ENCODE measurements at regions not wholly inside any gene's neighbourhood (a gene's known extent, or its start where the extent isn't known, plus 50 kb on each side); places are given as distances from the start of the nearest gene placed in this dataset.

GRCh38 chr10:78766603-78767002 is 302.2 kb upstream of the ZMIZ1 start:
- DNase-seq = no peak

- no peak for DNase-seq
Observed at GRCh38 chr10:78768041-78768835, 300.5 kb upstream of the ZMIZ1 start.

GRCh38 chr10:78768876-78769275 is 299.9 kb upstream of the ZMIZ1 start:
- DNase-seq = peak; percentile 75 to 76

- DNase-seq = no peak
Observed at GRCh38 chr10:78769526-78769925, 299.2 kb upstream of the ZMIZ1 start.

- DNase-seq = no peak
Observed at GRCh38 chr10:78770167-78771090, 298.3 kb upstream of the ZMIZ1 start.

GRCh38 chr10:78771260-78771659 is 297.5 kb upstream of the ZMIZ1 start:
- no peak for DNase-seq

- DNase-seq = no peak
Observed at GRCh38 chr10:78771808-78772455, 296.8 kb upstream of the ZMIZ1 start.

- no peak for DNase-seq
Observed at GRCh38 chr10:78772486-78772885, 296.3 kb upstream of the ZMIZ1 start.

GRCh38 chr10:78772986-78773530 is 295.7 kb upstream of the ZMIZ1 start:
- DNase-seq = no peak

GRCh38 chr10:78774614-78774998 is 294.2 kb upstream of the ZMIZ1 start:
- DNase-seq = no peak

GRCh38 chr10:78774999-78775711 is 293.6 kb upstream of the ZMIZ1 start:
- no peak for DNase-seq

GRCh38 chr10:78775891-78776290 is 292.9 kb upstream of the ZMIZ1 start:
- DNase-seq = no peak

GRCh38 chr10:78776756-78777155 is 292.0 kb upstream of the ZMIZ1 start:
- peak; percentile 8 to 24 for DNase-seq

- DNase-seq = no peak
Observed at GRCh38 chr10:78777466-78777865, 291.3 kb upstream of the ZMIZ1 start.

GRCh38 chr10:78777867-78778266 is 290.9 kb upstream of the ZMIZ1 start:
- no peak for DNase-seq

- DNase-seq = no peak
Observed at GRCh38 chr10:78778444-78779338, 290.1 kb upstream of the ZMIZ1 start.

- no peak for DNase-seq
Observed at GRCh38 chr10:78779339-78779955, 289.3 kb upstream of the ZMIZ1 start.

GRCh38 chr10:78780551-78780961 is 288.2 kb upstream of the ZMIZ1 start:
- DNase-seq = no peak

- no peak for DNase-seq
Observed at GRCh38 chr10:78781251-78781913, 287.4 kb upstream of the ZMIZ1 start.

- DNase-seq = no peak
Observed at GRCh38 chr10:78781991-78782390, 286.8 kb upstream of the ZMIZ1 start.

Data from Kasumi-1 (cell line).